NCI-H345 (cell line): ENCODE measurements at regions not wholly inside any gene's neighbourhood (a gene's known extent, or its start where the extent isn't known, plus 50 kb on each side); places are given as distances from the start of the nearest gene placed in this dataset.
A peak's percentile ranks its signal among the peaks of the same experiment; 100 is the strongest.
"Not testable (repeated sequence)": the region's sequence is repeated elsewhere in the genome, so short reads cannot be mapped to it uniquely, and the experiment has no call there.

Source experiments
- DNase-seq: peaks from one replicate; lab custom pipeline; 2025; lab: John Stamatoyannopoulos, UW

- no peak for DNase-seq
Measured at GRCh38 chr10:36872702-36873393, 252.6 kb upstream of the ANKRD30A start.

GRCh38 chr10:36840788-36841187, 284.6 kb upstream of the ANKRD30A start:
- no peak for DNase-seq

GRCh38 chr10:36837416-36837815, 288.0 kb upstream of the ANKRD30A start:
- no peak for DNase-seq

GRCh38 chr10:36819781-36820180, 305.6 kb upstream of the ANKRD30A start:
- DNase-seq, result no peak

GRCh38 chr10:36817898-36818297, 307.5 kb upstream of the ANKRD30A start:
- DNase-seq, result no peak

GRCh38 chr10:36808625-36809362, 316.6 kb upstream of the ANKRD30A start:
- DNase-seq, result no peak

GRCh38 chr10:36803229-36803628, 322.2 kb upstream of the ANKRD30A start:
- DNase-seq, result no peak

- DNase-seq, result no peak
Measured at GRCh38 chr10:36802490-36803153, 322.8 kb upstream of the ANKRD30A start.

GRCh38 chr10:36801660-36802059, 323.7 kb upstream of the ANKRD30A start:
- no peak for DNase-seq

- DNase-seq, result no peak
Measured at GRCh38 chr10:36794981-36795380, 330.4 kb upstream of the ANKRD30A start.

- no peak for DNase-seq
Measured at GRCh38 chr10:36789974-36790373, 335.4 kb upstream of the ANKRD30A start.

GRCh38 chr10:36788152-36788551, 337.2 kb upstream of the ANKRD30A start:
- no peak for DNase-seq

GRCh38 chr10:36783400-36783799, 342.0 kb upstream of the ANKRD30A start:
- DNase-seq, result no peak

GRCh38 chr10:36781570-36781969, 343.8 kb upstream of the ANKRD30A start:
- DNase-seq, result no peak

- no peak for DNase-seq
Measured at GRCh38 chr10:36780158-36780557, 345.2 kb upstream of the ANKRD30A start.

GRCh38 chr10:36779238-36779846, 346.1 kb upstream of the ANKRD30A start:
- DNase-seq, result peak; percentile 32

- no peak for DNase-seq
Measured at GRCh38 chr10:36778651-36779050, 346.7 kb upstream of the ANKRD30A start.

- DNase-seq, result no peak
Measured at GRCh38 chr10:36773652-36774051, 351.7 kb upstream of the ANKRD30A start.

- no peak for DNase-seq
Measured at GRCh38 chr10:36771725-36772124, 353.7 kb upstream of the ANKRD30A start.

GRCh38 chr10:36769741-36770140, 355.7 kb upstream of the ANKRD30A start:
- DNase-seq, result not testable (repeated sequence)

- no peak for DNase-seq
Measured at GRCh38 chr10:36766940-36767339, 358.5 kb upstream of the ANKRD30A start.

- no peak for DNase-seq
Measured at GRCh38 chr10:36766415-36766810, 359.0 kb upstream of the ANKRD30A start.
